Activated CD8-positive, alpha-beta memory T cell treated with anti-CD3 and anti-CD28 coated beads for 36 hours (primary cell): ENCODE measurements at regions not wholly inside any gene's neighbourhood (a gene's known extent, or its start where the extent isn't known, plus 50 kb on each side); places are given as distances from the start of the nearest gene placed in this dataset.

ENCODE experiments used
- CTCF ChIA-PET: fragments of 350-600 bp; sonication (Branson Sonifier 250); formaldehyde crosslinking; loops from one replicate; lab custom pipeline; 2021; ENCODE audit warnings: antibody characterized with exemption; lab: Charles Lee
- POLR2A ChIA-PET: fragments of 350-600 bp; sonication (Branson Sonifier 250); formaldehyde crosslinking; loops from one replicate; lab custom pipeline; 2021; ENCODE audit warnings: antibody characterized with exemption; lab: Charles Lee

- ChIA-PET POLR2A (no interaction called here), CTCF (interaction anchor here (0.6 kb wide), 1 partner anchor 180 kb away, joined by 3 read pairs; no protein-coding TSS in a partner anchor)
Observed at GRCh38 chr5:117271656-117272055, 697.0 kb upstream of the SEMA6A start.

- POLR2A ChIA-PET: no interaction called here
- CTCF ChIA-PET: no interaction called here
Observed at GRCh38 chr5:117266280-117266679, 691.7 kb upstream of the SEMA6A start.

DNA sequence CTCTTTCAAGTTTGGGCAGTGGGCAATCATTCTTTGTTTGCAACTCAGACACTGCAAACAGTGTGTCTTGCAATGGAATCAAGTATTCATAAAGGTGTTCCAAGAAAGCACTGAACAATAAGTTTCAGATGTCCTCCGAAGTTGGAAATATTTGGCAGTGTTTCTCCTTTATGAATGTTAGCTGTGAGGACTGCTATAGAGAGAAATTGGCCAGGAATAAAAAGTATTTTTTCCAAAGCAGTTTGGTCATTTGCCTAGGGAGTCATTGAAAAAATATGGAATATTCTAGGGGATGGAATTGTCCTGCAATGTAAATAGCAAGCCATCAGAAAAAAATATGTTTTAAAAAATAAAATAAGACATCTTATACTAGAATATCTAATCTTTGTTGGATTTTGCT lies 688.6 kb upstream of the SEMA6A start:
- ChIA-PET CTCF (no interaction called here), POLR2A (no interaction called here)

DNA sequence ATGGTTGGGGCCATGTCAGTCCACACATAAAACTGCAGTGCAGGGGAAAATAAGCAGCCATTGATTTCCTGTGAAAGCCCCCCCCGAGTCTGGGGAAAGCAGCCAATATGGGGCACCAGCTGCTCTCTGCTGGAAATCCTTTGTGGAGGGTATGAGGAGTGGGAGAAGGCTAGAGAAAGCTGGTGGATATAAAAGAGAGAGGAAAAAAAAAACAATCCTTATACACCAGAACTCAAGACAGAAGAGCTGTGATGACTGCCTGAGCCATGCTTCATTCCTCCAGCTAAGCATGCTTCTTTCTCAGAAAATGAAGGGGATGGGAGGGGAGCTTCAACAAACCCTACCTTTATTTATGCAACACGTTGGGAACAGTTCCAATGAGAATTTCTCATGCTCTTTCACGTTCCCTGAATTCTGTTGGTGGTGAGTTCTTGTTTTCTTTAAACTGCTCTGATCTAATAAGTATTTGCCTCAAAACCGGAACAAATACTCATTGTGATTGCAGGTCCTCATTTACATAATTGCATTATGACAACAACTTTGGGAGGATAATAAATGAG lies 688.0 kb upstream of the SEMA6A start:
- CTCF ChIA-PET: no interaction called here
- POLR2A ChIA-PET: no interaction called here

- POLR2A ChIA-PET: no interaction called here
- CTCF ChIA-PET: no interaction called here
Observed at GRCh38 chr5:117261948-117262571, 687.4 kb upstream of the SEMA6A start.

DNA sequence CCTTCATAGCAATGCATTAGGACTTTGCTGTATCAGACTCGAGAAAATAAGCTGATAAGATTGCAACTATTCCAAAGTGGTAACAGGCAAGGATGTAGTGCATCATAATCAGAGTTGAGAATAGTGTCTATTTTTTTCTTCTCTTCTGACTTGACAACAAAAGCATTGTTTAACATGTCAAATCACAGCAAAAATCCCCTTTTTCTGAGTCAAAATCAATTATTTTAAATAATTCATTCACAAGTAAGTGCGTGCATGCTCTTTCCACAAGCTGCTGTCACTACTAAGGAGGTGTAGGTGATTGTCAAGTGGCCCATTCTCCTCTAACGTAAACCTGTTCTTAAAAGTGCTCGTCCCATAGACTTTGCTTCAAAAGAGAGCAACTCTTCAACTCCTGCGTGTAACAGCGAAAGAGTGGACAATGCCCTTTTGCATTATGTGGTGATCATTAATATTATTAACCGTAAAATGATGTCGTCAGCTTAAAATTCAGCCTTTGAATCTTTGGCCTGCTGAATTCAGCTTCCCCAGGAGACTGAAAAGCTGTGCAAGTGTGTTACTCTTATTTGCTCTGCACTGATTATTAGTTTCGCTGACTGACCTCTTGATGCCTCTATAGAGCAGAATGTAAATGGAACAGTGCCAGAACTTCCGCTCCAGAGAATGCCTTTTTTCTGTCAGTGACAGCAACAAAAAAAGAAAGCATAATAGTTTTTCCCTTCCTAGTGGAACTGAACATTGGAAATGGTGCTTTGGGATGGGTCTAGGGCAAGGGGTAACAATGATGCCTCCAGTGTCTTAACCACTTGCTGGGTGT lies 680.8 kb upstream of the SEMA6A start:
- CTCF ChIA-PET: no interaction called here
- POLR2A ChIA-PET: no interaction called here

DNA sequence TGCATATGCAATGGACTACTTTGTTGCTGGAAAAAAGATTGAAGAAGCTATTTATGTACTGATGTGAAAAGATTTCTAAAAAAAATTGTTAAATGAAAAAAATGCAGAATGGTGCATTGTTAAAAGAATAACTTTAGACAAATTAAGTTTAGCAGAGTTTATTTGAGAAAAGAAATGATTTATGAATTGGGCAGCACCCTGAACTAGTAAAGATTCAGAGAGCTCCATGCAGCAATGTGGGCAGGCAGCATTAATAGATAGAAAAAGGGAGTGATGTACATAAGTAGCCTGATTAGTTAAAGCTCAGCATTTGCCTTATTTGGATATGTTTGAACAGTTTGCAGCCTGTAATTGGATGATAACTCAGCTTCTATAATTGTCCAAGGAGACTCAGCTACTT lies 677.9 kb upstream of the SEMA6A start:
- ChIA-PET CTCF (no interaction called here), POLR2A (no interaction called here)

GRCh38 chr5:117249086-117249815 lies 674.6 kb upstream of the SEMA6A start:
- ChIA-PET CTCF (no interaction called here), POLR2A (no interaction called here)

- POLR2A ChIA-PET: no interaction called here
Observed at GRCh38 chr5:117246424-117246823, 671.8 kb upstream of the SEMA6A start.

DNA sequence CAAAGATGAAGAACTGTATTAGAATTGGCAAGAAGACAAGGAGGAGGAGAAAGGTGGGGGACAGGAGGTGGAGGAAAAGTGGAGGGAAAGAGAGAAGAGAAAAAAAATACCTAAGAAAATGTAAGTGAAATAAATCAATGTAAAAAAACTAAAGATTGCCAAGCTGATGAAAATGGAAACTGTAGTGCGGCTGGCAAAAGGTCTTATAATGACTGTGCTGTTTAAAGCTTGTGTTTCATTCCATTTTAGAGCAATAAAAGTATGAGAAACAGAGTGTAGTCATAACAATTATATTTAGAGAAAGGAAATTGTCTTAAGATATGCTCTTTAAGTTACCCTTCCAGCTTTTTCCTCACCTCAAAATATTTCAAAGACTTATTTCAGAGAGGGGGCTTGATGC lies 670.5 kb upstream of the SEMA6A start:
- ChIA-PET POLR2A (no interaction called here), CTCF (no interaction called here)

More at GRCh38 chr5:117246424-117246823, 671.8 kb upstream of the SEMA6A start:
- CTCF ChIA-PET: no interaction called here

- ChIA-PET POLR2A (no interaction called here), CTCF (no interaction called here)
Observed at GRCh38 chr5:117242028-117242427, 667.4 kb upstream of the SEMA6A start.

DNA sequence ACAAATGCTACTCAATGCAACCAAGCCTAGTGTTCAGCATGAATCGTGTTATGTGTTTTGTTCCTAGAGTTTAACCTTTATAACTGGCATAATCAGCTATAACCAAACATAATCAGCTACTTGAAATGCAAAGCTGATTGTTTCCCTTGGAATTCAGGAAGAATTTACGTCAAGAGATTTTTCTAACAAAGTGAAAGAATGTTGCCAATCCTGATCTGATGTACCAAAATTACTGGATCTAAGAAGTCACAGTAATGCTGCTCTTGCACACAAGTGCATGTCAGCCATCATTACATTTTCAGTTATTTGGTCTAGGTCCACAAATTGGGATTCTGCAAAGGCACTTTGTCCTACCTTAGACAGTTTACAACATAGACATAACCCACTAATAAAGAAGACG lies 662.3 kb upstream of the SEMA6A start:
- ChIA-PET CTCF (no interaction called here), POLR2A (no interaction called here)

GRCh38 chr5:117235786-117236185 lies 661.2 kb upstream of the SEMA6A start:
- ChIA-PET POLR2A (no interaction called here), CTCF (no interaction called here)

DNA sequence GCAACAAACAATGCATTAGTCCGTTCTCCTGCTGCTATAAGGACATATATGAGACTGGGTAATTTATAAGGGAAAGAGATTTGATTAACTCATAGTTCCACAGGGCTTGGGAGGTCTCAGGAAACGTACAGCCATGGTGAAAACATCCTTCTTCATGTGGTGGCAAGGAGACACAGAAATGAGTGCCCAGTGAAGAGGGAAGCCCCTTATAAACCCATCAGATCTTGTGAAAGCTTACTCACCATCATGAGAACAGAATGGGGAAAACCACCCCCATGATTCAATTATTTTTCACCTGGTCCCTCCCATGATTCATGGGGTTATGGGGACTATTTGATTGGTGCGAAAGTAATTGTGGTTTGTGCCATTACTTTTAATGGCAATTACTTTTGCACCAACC lies 655.8 kb upstream of the SEMA6A start:
- CTCF ChIA-PET: no interaction called here

DNA sequence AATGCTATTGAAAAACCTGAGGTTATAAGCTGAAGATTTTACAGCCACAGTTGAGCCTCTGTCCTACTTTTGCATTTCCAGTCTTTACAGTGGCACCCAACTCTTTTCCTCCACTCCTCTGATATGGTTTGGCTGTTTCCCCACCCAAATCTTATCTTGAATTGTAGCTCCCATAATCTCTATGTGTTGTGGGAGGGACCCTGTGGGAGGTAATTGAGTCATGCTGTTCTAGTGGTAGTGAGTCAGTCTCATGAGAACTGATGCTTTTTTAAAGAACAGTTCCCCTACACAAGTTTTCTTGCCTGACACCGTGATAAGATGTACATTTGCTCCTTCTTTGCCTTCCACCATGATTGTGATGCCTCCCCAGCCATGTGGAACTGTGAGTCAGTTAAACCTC lies 646.1 kb upstream of the SEMA6A start:
- CTCF ChIA-PET: no interaction called here
- POLR2A ChIA-PET: no interaction called here

More for the DNA sequence above, 655.8 kb upstream of the SEMA6A start:
- POLR2A ChIA-PET: no interaction called here

DNA sequence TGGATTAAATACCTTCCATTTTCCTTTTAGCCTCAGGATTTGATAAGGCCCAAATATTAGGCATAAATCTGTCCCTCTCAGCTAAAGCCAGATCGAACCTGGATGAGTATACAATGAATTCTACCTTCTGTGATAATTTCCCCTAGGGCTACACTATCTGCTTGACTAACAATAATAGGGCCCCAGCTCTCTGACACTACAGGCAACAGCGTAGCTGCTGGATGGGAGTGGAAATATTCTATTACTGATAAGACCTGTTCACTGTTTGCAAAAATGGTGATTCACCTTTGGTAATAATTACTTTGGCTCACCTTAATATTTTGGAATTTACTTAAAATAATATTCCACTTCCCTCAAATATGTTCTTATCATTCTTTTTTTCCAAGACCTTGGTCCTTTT lies 644.2 kb upstream of the SEMA6A start:
- ChIA-PET POLR2A (no interaction called here), CTCF (no interaction called here)

- CTCF ChIA-PET: no interaction called here
Observed at GRCh38 chr5:117212866-117213265, 638.2 kb upstream of the SEMA6A start.

GRCh38 chr5:117210796-117211195 lies 636.2 kb upstream of the SEMA6A start:
- POLR2A ChIA-PET: no interaction called here
- CTCF ChIA-PET: no interaction called here

More at GRCh38 chr5:117212866-117213265, 638.2 kb upstream of the SEMA6A start:
- POLR2A ChIA-PET: no interaction called here

- CTCF ChIA-PET: no interaction called here
- POLR2A ChIA-PET: no interaction called here
Observed at GRCh38 chr5:117209479-117209878, 634.9 kb upstream of the SEMA6A start.

- ChIA-PET CTCF (no interaction called here), POLR2A (no interaction called here)
Observed at GRCh38 chr5:117207088-117207668, 632.6 kb upstream of the SEMA6A start.
